Left ventricle myocardium superior (tissue), 1 donor: ENCODE measurements at regions not wholly inside any gene's neighbourhood (a gene's known extent, or its start where the extent isn't known, plus 50 kb on each side); places are given as distances from the start of the nearest gene placed in this dataset.

Experiments used
- ATAC-seq: fragments of 200-7000 bp; cut with Tn5 transposase; one replicate; pipeline ENCODE4 v1.9.1; 2020; ENCODE audit warnings: mild to moderate bottlenecking, moderate library complexity
- DNase-seq: peaks from one replicate; pipeline ENCODE4 v3.0.0-alpha.2; 2020
- intact Hi-C: fragments of 100-400 bp; cut with micrococcal nuclease; formaldehyde crosslinking; loops from one replicate; pipeline ENCODE4 v1.11.0; 2022
- donor health status: DM: no; HTN: yes; CAD: no; lungs with severe emphysema.

GRCh38 chr1:101730559-101730958 lies 266.2 kb downstream of the OLFM3 start:
- no peak for DNase-seq
- no peak for ATAC-seq
- intact Hi-C loops: no loop called here

DNA sequence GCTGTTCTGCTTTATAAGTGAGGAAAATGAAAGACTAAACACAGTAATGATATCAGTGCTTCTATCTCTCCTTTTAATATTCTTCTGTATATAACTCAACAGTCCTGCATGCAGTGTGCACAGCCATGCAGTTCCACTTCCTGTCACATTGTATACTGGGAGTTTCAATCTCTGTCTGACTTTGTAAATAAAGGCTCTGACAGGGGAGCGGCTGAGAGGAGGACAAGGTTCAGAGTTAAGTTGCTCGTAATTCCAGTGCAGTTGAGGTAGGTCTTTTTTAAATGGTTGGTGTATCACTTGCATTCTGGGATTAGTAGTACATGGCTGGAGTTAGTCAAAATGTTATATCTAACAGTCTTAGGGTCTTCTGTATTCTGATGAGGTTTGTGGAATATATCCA lies 264.5 kb downstream of the OLFM3 start:
- ATAC-seq (no peak), DNase-seq (no peak)
- intact Hi-C loops: no loop called here

DNA sequence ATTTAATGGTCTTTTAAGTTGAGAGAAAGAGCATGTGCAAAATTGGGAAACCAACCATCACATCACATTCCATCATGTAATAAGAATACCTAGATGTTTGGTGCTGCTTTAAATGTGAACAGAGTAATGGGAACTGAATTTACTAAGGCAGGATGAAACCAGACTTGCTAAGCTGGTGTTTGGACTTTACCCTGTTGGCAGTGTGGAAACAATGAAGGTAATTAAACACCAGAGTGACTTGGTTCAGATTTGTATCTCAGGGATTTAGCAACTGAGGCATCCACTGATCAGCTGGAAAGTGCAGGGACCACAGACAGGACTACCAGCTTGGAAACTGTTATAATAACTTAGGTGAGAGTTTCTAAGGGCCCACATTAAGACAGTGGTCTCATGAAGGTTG lies 263.4 kb downstream of the OLFM3 start:
- no peak for DNase-seq
- intact Hi-C loops: no loop called here
- ATAC-seq: no peak

- intact Hi-C loops: no loop called here
- no peak for DNase-seq
- no peak for ATAC-seq
Observed at GRCh38 chr1:101738475-101738874, 258.3 kb downstream of the OLFM3 start.

DNA sequence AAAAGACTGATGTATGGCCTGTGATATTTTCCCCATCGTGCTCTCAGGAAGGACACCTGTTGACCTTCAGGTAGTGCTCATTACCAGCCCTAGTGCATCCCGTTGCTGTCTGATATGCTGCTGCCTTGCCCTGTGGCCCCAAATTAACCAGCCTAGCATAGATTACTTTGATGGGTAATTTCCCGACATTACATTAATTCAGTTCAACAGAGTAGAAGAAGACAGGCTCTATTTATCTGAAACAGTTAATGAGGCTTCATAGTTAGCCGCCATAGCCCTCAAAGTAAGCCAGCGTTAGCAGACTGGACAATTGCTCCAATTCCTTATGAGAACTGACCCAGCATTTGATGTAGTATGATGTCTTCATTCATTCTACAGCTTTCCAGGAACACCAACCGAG lies 257.6 kb downstream of the OLFM3 start:
- no peak for ATAC-seq
- intact Hi-C loops: no loop called here
- DNase-seq: no peak

DNA sequence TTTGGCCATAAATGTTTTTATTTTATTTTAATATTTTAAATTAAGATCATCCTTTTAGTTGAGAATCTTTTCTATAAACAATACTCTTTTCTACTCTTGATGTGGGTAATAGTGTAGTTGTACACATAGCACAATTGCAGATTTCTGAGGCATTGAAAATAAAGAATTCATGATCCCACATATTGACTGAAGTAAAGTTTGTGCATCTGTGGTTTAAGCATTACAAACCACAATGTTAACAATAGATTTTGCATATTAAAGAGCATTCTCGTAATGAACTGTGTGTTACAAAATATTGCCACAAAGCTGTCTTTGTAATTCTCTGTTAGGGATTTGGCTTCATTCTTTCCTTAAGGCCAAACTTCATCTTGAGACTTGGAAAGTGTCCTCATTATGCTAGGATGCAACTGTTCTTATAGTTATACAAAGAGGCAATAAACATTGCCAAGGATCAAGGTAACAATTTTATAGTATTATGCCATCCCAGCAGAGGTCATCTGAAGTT lies 256.8 kb downstream of the OLFM3 start:
- no peak for ATAC-seq
- intact Hi-C loops: no loop called here
- no peak for DNase-seq

GRCh38 chr1:101741910-101742309 lies 254.8 kb downstream of the OLFM3 start:
- DNase-seq: no peak
- ATAC-seq: no peak
- intact Hi-C loops: no loop called here

GRCh38 chr1:101742509-101742908 lies 254.2 kb downstream of the OLFM3 start:
- DNase-seq (no peak), ATAC-seq (no peak)
- intact Hi-C loops: no loop called here

DNA sequence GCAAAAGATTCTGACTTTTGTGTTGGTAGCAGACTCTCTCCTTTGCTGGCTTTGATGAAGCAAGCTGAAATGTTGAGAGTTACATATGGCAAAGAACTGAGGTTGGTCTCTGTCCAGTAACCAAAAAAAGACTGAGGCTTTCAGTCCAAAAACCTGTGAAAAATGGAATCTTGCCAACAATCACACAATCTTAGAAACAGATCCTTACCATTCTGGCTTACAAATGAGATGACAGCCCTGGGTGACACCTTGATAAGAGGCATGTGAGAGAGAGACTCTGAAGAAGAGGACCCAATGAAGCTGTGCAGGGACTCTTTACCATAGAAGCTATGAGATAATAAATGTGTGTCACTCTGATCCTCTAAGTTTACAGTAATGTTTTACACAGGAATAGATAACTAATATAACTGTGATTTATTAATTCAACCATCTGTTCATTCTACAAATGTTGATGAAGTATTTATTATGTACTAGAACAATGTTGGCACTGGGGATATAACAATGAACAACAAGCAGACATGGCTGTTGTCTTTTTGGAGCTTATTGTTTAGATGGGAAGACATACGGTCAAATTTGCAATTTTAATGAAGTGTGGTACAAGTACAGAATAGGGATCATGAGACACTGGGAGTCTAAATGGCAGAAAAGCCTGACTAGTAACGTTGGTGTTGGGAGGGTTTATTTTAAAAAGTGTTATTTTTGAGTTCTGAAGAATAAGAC lies 251.0 kb downstream of the OLFM3 start:
- intact Hi-C loops: no loop called here
- DNase-seq (no peak), ATAC-seq (no peak)

DNA sequence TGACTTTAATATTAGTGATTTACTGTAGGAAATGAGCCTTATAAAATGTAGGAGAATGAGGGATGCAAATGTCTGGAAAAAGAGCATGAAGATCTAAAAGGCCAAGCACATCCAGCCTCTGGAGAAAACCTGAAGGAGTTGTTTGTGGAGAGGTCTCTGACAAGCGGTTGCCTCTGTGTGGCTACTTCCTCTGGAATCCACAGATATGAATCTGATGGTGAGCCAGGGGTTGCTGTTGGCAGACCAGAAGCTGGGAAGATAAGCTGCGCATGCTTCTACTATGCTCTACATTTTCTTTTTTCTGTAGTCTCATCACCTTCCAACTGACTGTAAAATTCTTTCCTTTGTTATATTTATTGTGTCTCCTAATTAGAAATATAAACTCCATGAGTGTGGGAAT lies 248.6 kb downstream of the OLFM3 start:
- no peak for DNase-seq
- no peak for ATAC-seq
- intact Hi-C loops: no loop called here
